ENCODE measurements at regions not wholly inside any gene's neighbourhood (a gene's known extent, or its start where the extent isn't known, plus 50 kb on each side); places are given as distances from the start of the nearest gene placed in this dataset.

- Histone ChIP-seq H3K4me3 (replicated peaks in 1 of 3; ENCODE audit: insufficient read depth in 1 of 3, low read depth in 1 of 3, low read length in 3 of 3) (no peak overlapping the region), H2AFZ (ENCODE audit: low read depth, low read length) (no peak overlapping the region), H3K36me3 (ENCODE audit: control insufficient read depth in 2 of 2, extremely low read depth in 1 of 2, insufficient read depth in 2 of 2, low read length in 2 of 2) (no peaks in the 10 kb centered on the region), H3K9me1 (replicated peaks; ENCODE audit: control insufficient read depth, extremely low read depth, insufficient read depth, low read length) (no peaks in the 10 kb centered on the region), H3K4me1 (ENCODE audit: control insufficient read depth, extremely low read depth, insufficient read depth, low read length) (no peaks in the 10 kb centered on the region), H3K79me2 (ENCODE audit: control insufficient read depth, insufficient read depth, low read length) (no peaks in the 10 kb centered on the region), H3K9me3 (replicated peaks; ENCODE audit: control insufficient read depth, insufficient read depth, low read length) (no peaks in the 10 kb centered on the region), H3K4me2 (ENCODE audit: insufficient read depth, low read length) (no peak overlapping the region), H3K9ac (replicated peaks; ENCODE audit: extremely low read depth, insufficient read depth, low read length) (no peak overlapping the region), H3K27me3 (ENCODE audit: control insufficient read depth in 2 of 2, insufficient read depth in 2 of 2, low read length in 2 of 2) (no peaks in the 10 kb centered on the region), H4K20me1 (replicated peaks; ENCODE audit: control insufficient read depth, extremely low read depth, insufficient read depth, low read length) (no peaks in the 10 kb centered on the region), H3K27ac (ENCODE audit: insufficient read depth, low read depth, low read length) (no peak overlapping the region)
- no TSS peak for BruUV-seq (replicated peaks)
- intact Hi-C loops (cut with micrococcal nuclease) (no loop called here), dilution Hi-C loops (cut with MboI; ENCODE audit: extremely low pct_ligation_motif_present, low sequenced_read_pairs) (no loop called here)
- DNase-seq (ENCODE audit: low read depth, low spot score): no peak
- POLR2A ChIA-PET: no interaction called here
- CTCF ChIA-PET: no interaction called here
- TF ChIP-seq EZH2 (IDR thresholded peaks at IDR 0.05; ENCODE audit: borderline replicate concordance, low read depth, low read length, severe bottlenecking) (no peak), JUN (IDR thresholded peaks at IDR 0.05; ENCODE audit: borderline replicate concordance, insufficient read depth, insufficient read length, low read depth) (no peak), MAX (IDR thresholded peaks at IDR 0.05; ENCODE audit: insufficient read depth, insufficient read length) (no peak), POLR2AphosphoS5 (IDR thresholded peaks at IDR 0.05; ENCODE audit: insufficient read depth, low read depth, low read length) (no peak), FOS (IDR thresholded peaks at IDR 0.05; ENCODE audit: borderline replicate concordance, insufficient read depth, low read length) (no peak), GATA2 (IDR thresholded peaks at IDR 0.05; ENCODE audit: insufficient read depth, insufficient read length, low read depth, low read length) (no peak), POLR2A (IDR thresholded peaks at IDR 0.05; ENCODE audit: low read depth, low read length) (no peak), MYC (IDR thresholded peaks at IDR 0.05; ENCODE audit: low read depth, low read length) (no peak)
- TF ChIP-seq, protein P1, sequence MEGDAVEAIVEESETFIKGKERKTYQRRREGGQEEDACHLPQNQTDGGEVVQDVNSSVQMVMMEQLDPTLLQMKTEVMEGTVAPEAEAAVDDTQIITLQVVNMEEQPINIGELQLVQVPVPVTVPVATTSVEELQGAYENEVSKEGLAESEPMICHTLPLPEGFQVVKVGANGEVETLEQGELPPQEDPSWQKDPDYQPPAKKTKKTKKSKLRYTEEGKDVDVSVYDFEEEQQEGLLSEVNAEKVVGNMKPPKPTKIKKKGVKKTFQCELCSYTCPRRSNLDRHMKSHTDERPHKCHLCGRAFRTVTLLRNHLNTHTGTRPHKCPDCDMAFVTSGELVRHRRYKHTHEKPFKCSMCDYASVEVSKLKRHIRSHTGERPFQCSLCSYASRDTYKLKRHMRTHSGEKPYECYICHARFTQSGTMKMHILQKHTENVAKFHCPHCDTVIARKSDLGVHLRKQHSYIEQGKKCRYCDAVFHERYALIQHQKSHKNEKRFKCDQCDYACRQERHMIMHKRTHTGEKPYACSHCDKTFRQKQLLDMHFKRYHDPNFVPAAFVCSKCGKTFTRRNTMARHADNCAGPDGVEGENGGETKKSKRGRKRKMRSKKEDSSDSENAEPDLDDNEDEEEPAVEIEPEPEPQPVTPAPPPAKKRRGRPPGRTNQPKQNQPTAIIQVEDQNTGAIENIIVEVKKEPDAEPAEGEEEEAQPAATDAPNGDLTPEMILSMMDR (IDR thresholded peaks at IDR 0.05; ENCODE audit: extremely low read depth in 1 of 2, insufficient read depth in 1 of 2, low read depth in 1 of 2, low read length in 2 of 2): no peak
- no peak for FAIRE-seq
Observed at GRCh38 chr18:38115201-38115600, 549.6 kb upstream of the CELF4 start.

Data from endothelial cell of umbilical vein (primary cell).